Hepatocyte (in vitro differentiated cells): ENCODE measurements at regions not wholly inside any gene's neighbourhood (a gene's known extent, or its start where the extent isn't known, plus 50 kb on each side); places are given as distances from the start of the nearest gene placed in this dataset.

ENCODE experiments used
- DNase-seq: peaks from one replicate; pipeline ENCODE4 v3.0.0-alpha.2; 2016; ENCODE audit warnings: low spot score
- H2AFZ ChIP-seq: fragments of 200-600 bp; sonication (generic); 2 replicates; pipeline ENCODE4 v1.6.0; 2016; ENCODE audit warnings: antibody characterized with exemption, mild to moderate bottlenecking
- H3K27ac ChIP-seq: fragments of 200-600 bp; sonication (generic); 2 replicates; pipeline ENCODE4 v1.5.1; 2016; ENCODE audit warnings: mild to moderate bottlenecking
- H3K27me3 ChIP-seq: fragments of 200-600 bp; sonication (generic); 2 replicates; pipeline ENCODE4 v1.6.1; 2016
- H3K36me3 ChIP-seq: fragments of 200-600 bp; sonication (generic); replicated peaks from 2 replicates; pipeline ENCODE4 v1.5.1; 2016; ENCODE audit warnings: low read depth; ENCODE audit not compliant: insufficient read depth
- H3K4me1 ChIP-seq: fragments of 200-600 bp; sonication (generic); 2 replicates; pipeline ENCODE4 v1.5.1; 2016; ENCODE audit warnings: mild to moderate bottlenecking, moderate library complexity; ENCODE audit not compliant: insufficient read depth
- H3K4me2 ChIP-seq: fragments of 200-600 bp; sonication (generic); 2 replicates; pipeline ENCODE4 v1.6.0; 2016
- H3K4me3 ChIP-seq: fragments of 200-600 bp; sonication (generic); 2 replicates; pipeline ENCODE4 v1.5.1; 2016; ENCODE audit warnings: mild to moderate bottlenecking
- H3K79me2 ChIP-seq: fragments of 200-600 bp; sonication (generic); 2 replicates; pipeline ENCODE4 v1.6.0; 2017; ENCODE audit warnings: mild to moderate bottlenecking
- H3K9me2 ChIP-seq: fragments of 200-600 bp; sonication (generic); replicated peaks from 2 replicates; pipeline ENCODE4 v1.6.0; 2017; ENCODE audit warnings: mild to moderate bottlenecking; ENCODE audit not compliant: insufficient read depth
- H3K9me3 ChIP-seq: fragments of 200-600 bp; sonication (generic); 2 replicates; pipeline ENCODE4 v1.5.1; 2016; ENCODE audit warnings: low read depth, mild to moderate bottlenecking
- H4K20me1 ChIP-seq: fragments of 200-600 bp; sonication (generic); 2 replicates; pipeline ENCODE4 v1.6.0; 2016; ENCODE audit warnings: mild to moderate bottlenecking; ENCODE audit not compliant: insufficient read depth, poor library complexity, severe bottlenecking
- EZH2 ChIP-seq: fragments of 200-600 bp; sonication (generic); IDR thresholded peaks from 2 replicates; pipeline ENCODE4 v1.6.1; 2016; ENCODE audit warnings: antibody characterized with exemption, mild to moderate bottlenecking, borderline replicate concordance
- EZH2phosphoT487 ChIP-seq: fragments of 200-600 bp; sonication (generic); IDR thresholded peaks from one replicate; pipeline ENCODE4 v1.6.1; 2018; ENCODE audit warnings: antibody characterized with exemption, mild to moderate bottlenecking, low read depth, moderate library complexity; ENCODE audit not compliant: unreplicated experiment, severe bottlenecking
- WGBS: methylation state at CpG from one replicate; pipeline ENCODE4 v1.1.6; 2016; ENCODE audit warnings: low lambda C conversion rate; ENCODE audit errors: missing lambda C conversion rate; 5-methylcytosine and 5-hydroxymethylcytosine counted together
- TF ChIP-seq, protein P1 (sequence below): fragments of 200-600 bp; sonication (generic); IDR thresholded peaks from 2 replicates; pipeline ENCODE4 v1.5.1; 2016; ENCODE audit warnings: antibody characterized with exemption, mild to moderate bottlenecking; ENCODE audit not compliant: poor library complexity

DNA sequence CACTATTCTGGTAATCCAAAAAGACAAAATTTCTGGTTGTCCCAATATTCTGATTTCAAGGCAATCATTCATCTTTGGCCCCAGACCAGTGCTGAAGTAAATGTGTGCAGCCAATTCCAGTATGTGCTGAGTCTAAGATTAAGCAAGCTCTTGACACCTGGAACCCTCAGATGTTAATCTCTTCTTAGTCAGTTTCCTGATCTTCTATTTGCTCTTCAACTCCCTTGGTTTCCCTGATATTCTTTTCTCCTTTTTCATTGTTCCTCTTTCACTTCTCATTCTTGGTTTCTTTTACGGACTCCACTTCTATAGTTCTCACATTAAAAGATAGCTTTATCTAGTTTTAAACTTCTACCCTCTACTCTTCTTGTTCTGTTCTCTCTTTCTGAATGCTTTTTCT, 445.7 kb upstream of the FANCL start:
- TF ChIP-seq EZH2phosphoT487 (no peak), EZH2 (no peak)
- TF ChIP-seq, protein P1, sequence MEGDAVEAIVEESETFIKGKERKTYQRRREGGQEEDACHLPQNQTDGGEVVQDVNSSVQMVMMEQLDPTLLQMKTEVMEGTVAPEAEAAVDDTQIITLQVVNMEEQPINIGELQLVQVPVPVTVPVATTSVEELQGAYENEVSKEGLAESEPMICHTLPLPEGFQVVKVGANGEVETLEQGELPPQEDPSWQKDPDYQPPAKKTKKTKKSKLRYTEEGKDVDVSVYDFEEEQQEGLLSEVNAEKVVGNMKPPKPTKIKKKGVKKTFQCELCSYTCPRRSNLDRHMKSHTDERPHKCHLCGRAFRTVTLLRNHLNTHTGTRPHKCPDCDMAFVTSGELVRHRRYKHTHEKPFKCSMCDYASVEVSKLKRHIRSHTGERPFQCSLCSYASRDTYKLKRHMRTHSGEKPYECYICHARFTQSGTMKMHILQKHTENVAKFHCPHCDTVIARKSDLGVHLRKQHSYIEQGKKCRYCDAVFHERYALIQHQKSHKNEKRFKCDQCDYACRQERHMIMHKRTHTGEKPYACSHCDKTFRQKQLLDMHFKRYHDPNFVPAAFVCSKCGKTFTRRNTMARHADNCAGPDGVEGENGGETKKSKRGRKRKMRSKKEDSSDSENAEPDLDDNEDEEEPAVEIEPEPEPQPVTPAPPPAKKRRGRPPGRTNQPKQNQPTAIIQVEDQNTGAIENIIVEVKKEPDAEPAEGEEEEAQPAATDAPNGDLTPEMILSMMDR, result no peak
- H3K27ac ChIP-seq, result no peak overlapping the region
- H3K9me2 ChIP-seq, result no peaks in the 10 kb centered on the region
- no peaks in the 10 kb centered on the region for H3K79me2 ChIP-seq
- no peak overlapping the region for H3K4me3 ChIP-seq
- H3K36me3 ChIP-seq, result no peaks in the 10 kb centered on the region
- H3K27me3 ChIP-seq, result no peaks in the 10 kb centered on the region
- no peaks in the 10 kb centered on the region for H3K4me1 ChIP-seq
- no peak for DNase-seq
- H2AFZ ChIP-seq, result no peak overlapping the region
- whole genome bisulfite sequencing, result 96% methylated on average over 1 of the region's 1 CpG
- no peak overlapping the region for H3K4me2 ChIP-seq
- H4K20me1 ChIP-seq, result no peaks in the 10 kb centered on the region
- no peaks in the 10 kb centered on the region for H3K9me3 ChIP-seq

DNA sequence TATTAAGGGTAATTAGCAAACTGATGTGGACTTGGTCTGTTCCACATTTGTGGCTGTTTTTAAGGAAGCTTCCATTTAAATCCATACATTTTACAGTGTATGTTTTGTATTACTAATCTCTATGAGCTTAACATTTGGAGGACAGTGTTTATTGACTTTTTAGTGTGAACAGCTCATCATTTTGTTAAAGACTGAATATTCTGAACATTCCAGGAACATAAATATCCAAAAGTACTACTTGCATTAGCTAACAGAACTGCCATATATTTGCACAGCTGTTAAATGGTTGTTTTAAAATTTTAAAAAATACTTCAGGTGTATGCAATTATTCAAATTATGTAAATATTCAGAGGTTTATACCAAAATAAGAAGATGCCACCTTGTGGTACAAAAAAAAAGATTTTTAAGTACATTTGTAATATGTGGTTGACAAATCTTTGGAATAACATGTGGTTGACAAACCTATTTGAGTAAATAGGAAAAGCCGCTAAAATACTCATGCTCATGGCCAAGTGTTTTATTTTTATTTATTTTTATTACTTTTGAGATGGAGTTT, 439.7 kb upstream of the FANCL start:
- Histone ChIP-seq H3K4me3 (no peak overlapping the region), H3K9me3 (no peaks in the 10 kb centered on the region), H3K27ac (no peak overlapping the region), H3K27me3 (no peaks in the 10 kb centered on the region), H3K79me2 (no peaks in the 10 kb centered on the region), H3K4me2 (no peak overlapping the region), H3K4me1 (no peaks in the 10 kb centered on the region), H3K9me2 (no peaks in the 10 kb centered on the region), H2AFZ (no peak overlapping the region), H4K20me1 (no peaks in the 10 kb centered on the region), H3K36me3 (no peaks in the 10 kb centered on the region)
- 95% methylated on average over 1 of the region's 1 CpG for WGBS
- no peak for DNase-seq
- TF ChIP-seq EZH2, result no peak
- TF ChIP-seq, protein P1, result peak; percentile 17

DNA sequence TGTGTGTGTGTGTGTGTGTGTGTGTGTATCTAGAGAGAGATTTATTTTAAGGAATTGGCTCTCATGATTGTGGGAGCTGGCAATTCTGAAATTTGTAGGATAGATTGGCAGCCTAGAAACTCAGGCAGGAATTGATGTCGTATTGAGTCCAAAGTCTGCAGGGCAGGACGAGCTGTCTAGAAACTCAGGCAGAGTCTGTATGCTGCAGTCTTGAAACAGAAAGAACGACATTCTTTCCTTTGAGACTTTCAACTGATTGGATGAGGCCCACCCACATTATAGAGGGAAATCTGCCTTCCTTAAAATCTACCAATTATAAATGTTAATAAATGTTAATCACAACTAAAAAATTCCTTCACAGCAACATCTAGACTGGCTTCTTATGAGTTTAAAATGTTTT, 436.6 kb upstream of the FANCL start:
- no peaks in the 10 kb centered on the region for H3K9me2 ChIP-seq
- DNase-seq, result no peak
- TF ChIP-seq, protein P1, result no peak
- TF ChIP-seq EZH2, result no peak
- no peak for TF ChIP-seq EZH2phosphoT487
- no peak overlapping the region for H3K4me3 ChIP-seq
- H3K27me3 ChIP-seq, result no peaks in the 10 kb centered on the region
- H3K9me3 ChIP-seq, result no peaks in the 10 kb centered on the region
- H3K36me3 ChIP-seq, result no peaks in the 10 kb centered on the region
- no peaks in the 10 kb centered on the region for H3K4me1 ChIP-seq
- no peak overlapping the region for H2AFZ ChIP-seq
- WGBS, result 73% methylated on average over 3 of the region's 3 CpGs
- no peak overlapping the region for H3K27ac ChIP-seq
- no peaks in the 10 kb centered on the region for H3K79me2 ChIP-seq
- H3K4me2 ChIP-seq, result no peak overlapping the region
- H4K20me1 ChIP-seq, result no peaks in the 10 kb centered on the region

DNA sequence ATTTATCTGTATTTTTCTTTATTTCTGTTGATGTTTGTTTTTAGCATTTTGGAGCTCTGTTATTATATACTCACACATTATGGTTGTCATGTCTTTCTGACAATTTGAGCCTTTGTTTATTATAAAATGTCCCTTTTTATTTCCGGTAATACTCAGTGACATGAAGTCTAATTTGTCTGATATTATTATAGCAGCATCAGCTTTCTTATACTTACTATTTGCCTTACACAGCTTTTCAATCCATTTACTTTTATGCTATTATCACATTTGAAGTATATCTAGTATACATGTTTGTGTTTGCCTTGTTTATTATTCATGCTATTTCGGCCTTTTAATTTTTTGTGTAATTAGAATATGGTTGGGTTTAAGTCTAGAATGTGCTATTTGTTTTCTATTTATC, 430.6 kb upstream of the FANCL start:
- Histone ChIP-seq H3K27ac (no peak overlapping the region), H3K27me3 (no peaks in the 10 kb centered on the region), H3K9me2 (no peaks in the 10 kb centered on the region), H3K36me3 (no peaks in the 10 kb centered on the region), H3K79me2 (no peaks in the 10 kb centered on the region), H3K4me2 (no peak overlapping the region), H3K4me3 (no peak overlapping the region), H4K20me1 (no peaks in the 10 kb centered on the region), H3K9me3 (no peaks in the 10 kb centered on the region), H3K4me1 (no peaks in the 10 kb centered on the region), H2AFZ (no peak overlapping the region)
- no peak for TF ChIP-seq EZH2phosphoT487
- TF ChIP-seq, protein P1, result no peak
- TF ChIP-seq EZH2, result no peak
- WGBS, result 93% methylated on average over 2 of the region's 2 CpGs
- DNase-seq, result no peak
